Fibroblast of peridontal ligament (primary cell): ENCODE measurements at regions not wholly inside any gene's neighbourhood (a gene's known extent, or its start where the extent isn't known, plus 50 kb on each side); places are given as distances from the start of the nearest gene placed in this dataset.
"Not testable (repeated sequence)": the region's sequence is repeated elsewhere in the genome, so short reads cannot be mapped to it uniquely, and the experiment has no call there.

ENCODE experiments used
- DNase-seq: peaks from one replicate; pipeline ENCODE4 v3.0.0-alpha.2; 2010; ENCODE audit errors: extremely low read depth

GRCh38 chr1:143699731-143700130, 272.1 kb downstream of the FAM72C start:
- no peak for DNase-seq

GRCh38 chr1:143699115-143699514, 272.7 kb downstream of the FAM72C start:
- DNase-seq = no peak

GRCh38 chr1:143698016-143698415, 273.8 kb downstream of the FAM72C start:
- no peak for DNase-seq

- DNase-seq = no peak
Measured at GRCh38 chr1:143694085-143694484, 277.7 kb downstream of the FAM72C start.

GRCh38 chr1:143691971-143692529, 279.7 kb downstream of the FAM72C start:
- no peak for DNase-seq

- DNase-seq = no peak
Measured at GRCh38 chr1:143691400-143691891, 280.3 kb downstream of the FAM72C start.

- DNase-seq = no peak
Measured at GRCh38 chr1:143689781-143690180, 282.0 kb downstream of the FAM72C start.

- no peak for DNase-seq
Measured at GRCh38 chr1:143680304-143680703, 291.5 kb downstream of the FAM72C start.

GRCh38 chr1:143672983-143673382, 298.8 kb downstream of the FAM72C start:
- no peak for DNase-seq

GRCh38 chr1:143667730-143668129, 304.1 kb downstream of the FAM72C start:
- DNase-seq = no peak

- no peak for DNase-seq
Measured at GRCh38 chr1:143666851-143667250, 304.9 kb downstream of the FAM72C start.

- DNase-seq = no peak
Measured at GRCh38 chr1:143665606-143666005, 306.2 kb downstream of the FAM72C start.

GRCh38 chr1:143663056-143663455, 308.7 kb downstream of the FAM72C start:
- not testable (repeated sequence) for DNase-seq

- DNase-seq = no peak
Measured at GRCh38 chr1:143661418-143662101, 310.2 kb downstream of the FAM72C start.

GRCh38 chr1:143660354-143660941, 311.3 kb downstream of the FAM72C start:
- DNase-seq = no peak

GRCh38 chr1:143653429-143653802, 318.4 kb downstream of the FAM72C start:
- DNase-seq = no peak

- no peak for DNase-seq
Measured at GRCh38 chr1:143652744-143653428, 318.9 kb downstream of the FAM72C start.

- DNase-seq = no peak
Measured at GRCh38 chr1:143652187-143652586, 319.6 kb downstream of the FAM72C start.

- no peak for DNase-seq
Measured at GRCh38 chr1:143651350-143651992, 320.3 kb downstream of the FAM72C start.

- not testable (repeated sequence) for DNase-seq
Measured at GRCh38 chr1:143644035-143644434, 327.8 kb downstream of the FAM72C start.

- no peak for DNase-seq
Measured at GRCh38 chr1:143643148-143643885, 328.5 kb downstream of the FAM72C start.
